ENCODE measurements at regions not wholly inside any gene's neighbourhood (a gene's known extent, or its start where the extent isn't known, plus 50 kb on each side); places are given as distances from the start of the nearest gene placed in this dataset.
"Not testable (repeated sequence)": the region's sequence is repeated elsewhere in the genome, so short reads cannot be mapped to it uniquely, and the experiment has no call there.

DNA sequence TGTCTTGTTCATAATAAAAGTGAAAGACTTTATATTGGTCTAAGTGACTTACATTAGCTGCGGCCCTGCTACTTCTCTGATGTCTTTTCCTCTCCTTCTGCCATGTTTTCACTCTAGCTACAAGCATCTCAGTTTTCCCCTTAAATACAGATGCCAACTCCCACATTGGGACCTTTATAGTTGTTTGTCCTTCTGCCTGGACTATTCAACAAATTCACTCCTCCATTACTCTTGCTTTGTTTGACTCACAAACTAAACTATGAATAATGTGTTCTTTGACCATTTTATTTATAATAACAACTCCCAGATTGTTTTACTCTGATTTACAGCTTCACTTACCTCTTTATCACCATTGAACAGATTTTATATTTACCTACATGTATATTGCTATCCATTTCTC is 1369.9 kb downstream of the SI start:
- WGBS (ENCODE audit: low lambda C conversion rate, missing lambda C conversion rate): 78% methylated on average over 1 of the region's 1 CpG
- H3K4me2 ChIP-seq: no peak overlapping the region

DNA sequence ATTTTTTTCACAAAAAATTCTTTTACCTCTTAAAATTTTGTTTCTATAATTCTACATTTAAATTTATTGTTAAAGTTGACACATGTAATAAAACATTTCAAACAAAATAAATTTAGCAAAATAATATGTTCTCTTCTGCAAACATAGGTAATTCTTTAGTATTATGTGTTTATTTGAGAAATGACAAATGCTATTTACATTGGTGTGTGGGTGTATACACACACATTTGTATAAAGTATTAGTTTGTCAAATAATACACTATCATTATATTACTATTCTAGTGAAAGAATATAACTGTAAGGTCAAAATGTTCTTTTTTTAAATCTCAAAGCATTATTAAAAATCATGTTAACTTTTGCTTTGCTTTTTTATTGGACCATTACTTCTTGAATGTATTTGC is 1370.6 kb downstream of the SI start:
- Histone ChIP-seq H3K4me2 (no peak overlapping the region), H3K79me2 (no peaks in the 10 kb centered on the region), H3K36me3 (replicated peaks; ENCODE audit: insufficient read depth, low read depth) (no peaks in the 10 kb centered on the region), H3K27ac (no peak overlapping the region), H3K9me3 (ENCODE audit: low read depth) (no peaks in the 10 kb centered on the region), H3K4me3 (no peak overlapping the region), H2AFZ (no peak overlapping the region), H3K9me2 (replicated peaks; ENCODE audit: insufficient read depth) (no peaks in the 10 kb centered on the region), H3K4me1 (ENCODE audit: insufficient read depth) (no peaks in the 10 kb centered on the region), H3K27me3 (no peaks in the 10 kb centered on the region), H4K20me1 (ENCODE audit: insufficient read depth, poor library complexity, severe bottlenecking) (no peaks in the 10 kb centered on the region)
- TF ChIP-seq EZH2phosphoT487 (IDR thresholded peaks at IDR 0.05; ENCODE audit: low read depth, severe bottlenecking, unreplicated experiment): no peak
- TF ChIP-seq, protein P1, sequence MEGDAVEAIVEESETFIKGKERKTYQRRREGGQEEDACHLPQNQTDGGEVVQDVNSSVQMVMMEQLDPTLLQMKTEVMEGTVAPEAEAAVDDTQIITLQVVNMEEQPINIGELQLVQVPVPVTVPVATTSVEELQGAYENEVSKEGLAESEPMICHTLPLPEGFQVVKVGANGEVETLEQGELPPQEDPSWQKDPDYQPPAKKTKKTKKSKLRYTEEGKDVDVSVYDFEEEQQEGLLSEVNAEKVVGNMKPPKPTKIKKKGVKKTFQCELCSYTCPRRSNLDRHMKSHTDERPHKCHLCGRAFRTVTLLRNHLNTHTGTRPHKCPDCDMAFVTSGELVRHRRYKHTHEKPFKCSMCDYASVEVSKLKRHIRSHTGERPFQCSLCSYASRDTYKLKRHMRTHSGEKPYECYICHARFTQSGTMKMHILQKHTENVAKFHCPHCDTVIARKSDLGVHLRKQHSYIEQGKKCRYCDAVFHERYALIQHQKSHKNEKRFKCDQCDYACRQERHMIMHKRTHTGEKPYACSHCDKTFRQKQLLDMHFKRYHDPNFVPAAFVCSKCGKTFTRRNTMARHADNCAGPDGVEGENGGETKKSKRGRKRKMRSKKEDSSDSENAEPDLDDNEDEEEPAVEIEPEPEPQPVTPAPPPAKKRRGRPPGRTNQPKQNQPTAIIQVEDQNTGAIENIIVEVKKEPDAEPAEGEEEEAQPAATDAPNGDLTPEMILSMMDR (IDR thresholded peaks at IDR 0.05; ENCODE audit: poor library complexity): no peak
- TF ChIP-seq EZH2 (IDR thresholded peaks at IDR 0.05; ENCODE audit: borderline replicate concordance): no peak
- no peak for DNase-seq (ENCODE audit: low spot score)

More for the DNA sequence above, 1369.9 kb downstream of the SI start:
- Histone ChIP-seq H3K27me3 (no peaks in the 10 kb centered on the region), H2AFZ (no peak overlapping the region), H3K9me2 (replicated peaks; ENCODE audit: insufficient read depth) (no peaks in the 10 kb centered on the region), H3K4me3 (no peak overlapping the region), H3K27ac (no peak overlapping the region), H3K36me3 (replicated peaks; ENCODE audit: insufficient read depth, low read depth) (no peaks in the 10 kb centered on the region), H3K4me1 (ENCODE audit: insufficient read depth) (no peaks in the 10 kb centered on the region), H3K9me3 (ENCODE audit: low read depth) (no peaks in the 10 kb centered on the region), H4K20me1 (ENCODE audit: insufficient read depth, poor library complexity, severe bottlenecking) (no peaks in the 10 kb centered on the region), H3K79me2 (no peaks in the 10 kb centered on the region)
- no peak for TF ChIP-seq EZH2 (IDR thresholded peaks at IDR 0.05; ENCODE audit: borderline replicate concordance)
- no peak for DNase-seq (ENCODE audit: low spot score)

DNA sequence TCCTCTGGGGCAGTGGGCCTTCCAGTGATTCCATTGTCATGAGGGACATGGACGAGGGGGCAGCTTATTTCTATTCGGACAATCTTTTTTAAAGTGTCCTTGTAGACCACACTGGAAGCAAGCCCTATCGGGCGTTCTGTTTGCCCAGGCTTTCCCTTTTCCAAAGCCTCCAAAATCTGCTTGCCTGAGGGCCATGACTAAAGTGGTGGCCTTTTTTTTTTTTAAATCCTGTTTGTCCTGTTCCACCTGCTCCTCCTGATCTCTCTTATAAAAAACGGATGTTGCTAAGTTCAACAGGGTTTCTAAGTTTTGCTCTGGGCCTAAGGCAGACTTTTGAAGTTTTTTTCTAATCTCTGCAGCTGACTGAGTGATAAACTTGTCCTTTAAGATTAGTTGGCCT is 1380.1 kb downstream of the SI start:
- WGBS (ENCODE audit: low lambda C conversion rate, missing lambda C conversion rate): 67% methylated on average over 5 of the region's 5 CpGs
- not testable (repeated sequence) for DNase-seq (ENCODE audit: low spot score); H3K4me3 ChIP-seq; H3K79me2 ChIP-seq; H3K27me3 ChIP-seq; H4K20me1 ChIP-seq (ENCODE audit: insufficient read depth, poor library complexity, severe bottlenecking); H3K9me2 ChIP-seq (replicated peaks; ENCODE audit: insufficient read depth); H3K36me3 ChIP-seq (replicated peaks; ENCODE audit: insufficient read depth, low read depth); H3K4me1 ChIP-seq (ENCODE audit: insufficient read depth); H2AFZ ChIP-seq; H3K9me3 ChIP-seq (ENCODE audit: low read depth); H3K27ac ChIP-seq; H3K4me2 ChIP-seq

DNA sequence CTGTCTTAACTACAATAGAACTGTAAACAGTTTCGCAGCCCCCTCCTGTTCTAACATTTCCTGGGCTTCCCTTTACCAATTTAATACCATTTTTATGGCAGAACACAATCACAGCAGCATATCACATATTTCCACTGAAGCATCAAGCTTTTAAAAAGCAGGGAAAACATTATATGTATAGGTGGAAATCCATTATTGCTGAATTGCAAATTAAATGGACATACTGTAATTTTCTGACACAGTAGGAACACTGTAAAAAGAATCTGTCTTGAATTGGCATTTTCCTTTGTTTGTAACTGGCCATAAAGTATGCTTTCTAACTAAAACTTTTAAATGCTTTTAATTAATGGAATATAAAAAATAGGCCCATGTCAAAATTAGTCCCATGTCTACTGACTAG is 1385.8 kb downstream of the SI start:
- Histone ChIP-seq H3K4me2 (no peak overlapping the region), H3K79me2 (no peaks in the 10 kb centered on the region), H3K9me3 (ENCODE audit: low read depth) (no peaks in the 10 kb centered on the region), H4K20me1 (ENCODE audit: insufficient read depth, poor library complexity, severe bottlenecking) (no peaks in the 10 kb centered on the region), H3K4me3 (no peak overlapping the region), H3K9me2 (replicated peaks; ENCODE audit: insufficient read depth) (no peaks in the 10 kb centered on the region), H2AFZ (no peak overlapping the region), H3K27me3 (no peaks in the 10 kb centered on the region), H3K36me3 (replicated peaks; ENCODE audit: insufficient read depth, low read depth) (no peaks in the 10 kb centered on the region), H3K27ac (no peak overlapping the region), H3K4me1 (ENCODE audit: insufficient read depth) (no peaks in the 10 kb centered on the region)
- DNase-seq (ENCODE audit: low spot score): no peak
- TF ChIP-seq EZH2 (IDR thresholded peaks at IDR 0.05; ENCODE audit: borderline replicate concordance) (no peak), EZH2phosphoT487 (IDR thresholded peaks at IDR 0.05; ENCODE audit: low read depth, severe bottlenecking, unreplicated experiment) (no peak)
- TF ChIP-seq, protein P1 (IDR thresholded peaks at IDR 0.05; ENCODE audit: poor library complexity): no peak
- WGBS (ENCODE audit: low lambda C conversion rate, missing lambda C conversion rate): 86% methylated on average over 1 of the region's 1 CpG

DNA sequence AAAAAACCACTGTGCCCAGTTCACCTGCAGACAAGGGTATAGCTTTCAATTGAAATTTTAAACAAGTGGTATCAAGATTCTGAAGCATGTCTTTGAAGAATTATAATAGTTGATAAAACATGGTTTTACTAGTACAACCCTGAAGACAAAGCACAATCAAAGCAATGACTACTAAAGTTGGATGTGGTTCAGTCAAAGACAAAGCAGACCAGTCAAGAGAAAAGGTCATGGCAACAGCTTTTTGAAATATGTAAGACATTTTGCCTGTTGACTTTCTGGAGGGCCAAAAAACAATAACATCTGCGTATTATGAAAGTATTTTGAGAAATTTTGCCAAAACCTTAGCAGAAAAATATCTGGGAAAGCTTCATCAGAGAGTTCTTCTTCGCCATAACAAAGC is 1393.6 kb downstream of the SI start:
- TF ChIP-seq EZH2 (IDR thresholded peaks at IDR 0.05; ENCODE audit: borderline replicate concordance) (no peak), EZH2phosphoT487 (IDR thresholded peaks at IDR 0.05; ENCODE audit: low read depth, severe bottlenecking, unreplicated experiment) (no peak)
- TF ChIP-seq, protein P1 (IDR thresholded peaks at IDR 0.05; ENCODE audit: poor library complexity): no peak
- Histone ChIP-seq H3K36me3 (replicated peaks; ENCODE audit: insufficient read depth, low read depth) (no peaks in the 10 kb centered on the region), H3K9me2 (replicated peaks; ENCODE audit: insufficient read depth) (no peaks in the 10 kb centered on the region), H3K79me2 (no peaks in the 10 kb centered on the region), H2AFZ (no peak overlapping the region), H3K27me3 (no peaks in the 10 kb centered on the region), H3K4me2 (no peak overlapping the region), H3K4me1 (ENCODE audit: insufficient read depth) (no peaks in the 10 kb centered on the region), H3K27ac (no peak overlapping the region), H3K4me3 (no peak overlapping the region), H4K20me1 (ENCODE audit: insufficient read depth, poor library complexity, severe bottlenecking) (no peaks in the 10 kb centered on the region), H3K9me3 (ENCODE audit: low read depth) (no peaks in the 10 kb centered on the region)
- DNase-seq (ENCODE audit: low spot score): no peak
- 85% methylated on average over 2 of the region's 2 CpGs for WGBS (ENCODE audit: low lambda C conversion rate, missing lambda C conversion rate)

Measured in hepatocyte (in vitro differentiated cells).